ENCODE measurements at regions not wholly inside any gene's neighbourhood (a gene's known extent, or its start where the extent isn't known, plus 50 kb on each side); places are given as distances from the start of the nearest gene placed in this dataset.

- no peak overlapping the region for H3K27ac Mint-ChIP-seq
- peaks cover 12% of the 10 kb centered on the region for H3K4me1 Mint-ChIP-seq
- no peaks in the 10 kb centered on the region for H3K27me3 Mint-ChIP-seq (ENCODE audit: low read depth)
- TF ChIP-seq NFE2L1 (CRISPR knock-in tag; IDR thresholded peaks at IDR 0.05) (no peak), IRF2 (CRISPR knock-in tag; IDR thresholded peaks at IDR 0.05; ENCODE audit: borderline replicate concordance, low read depth) (no peak), ZNF281 (CRISPR knock-in tag; IDR thresholded peaks at IDR 0.05) (no peak), NFATC4 (CRISPR knock-in tag; IDR thresholded peaks at IDR 0.05) (no peak), ZNF317 (CRISPR knock-in tag; IDR thresholded peaks at IDR 0.05; ENCODE audit: borderline replicate concordance, low read depth) (no peak), ATF3 (CRISPR knock-in tag; conservative IDR thresholded peaks at IDR 0.05) (no peak), NR1H2 (CRISPR knock-in tag; IDR thresholded peaks at IDR 0.05) (no peak), TEAD4 (CRISPR knock-in tag; IDR thresholded peaks at IDR 0.05) (no peak), USF2 (CRISPR knock-in tag; IDR thresholded peaks at IDR 0.05) (no peak), ZNF532 (CRISPR knock-in tag; IDR thresholded peaks at IDR 0.05; ENCODE audit: borderline replicate concordance) (no peak), ZNF512 (CRISPR knock-in tag; IDR thresholded peaks at IDR 0.05; ENCODE audit: borderline replicate concordance) (no peak), FOXJ3 (CRISPR knock-in tag; IDR thresholded peaks at IDR 0.05; ENCODE audit: borderline replicate concordance) (no peak), ZNF396 (CRISPR knock-in tag; IDR thresholded peaks at IDR 0.05; ENCODE audit: borderline replicate concordance) (no peak)
- TF ChIP-seq, protein P1, sequence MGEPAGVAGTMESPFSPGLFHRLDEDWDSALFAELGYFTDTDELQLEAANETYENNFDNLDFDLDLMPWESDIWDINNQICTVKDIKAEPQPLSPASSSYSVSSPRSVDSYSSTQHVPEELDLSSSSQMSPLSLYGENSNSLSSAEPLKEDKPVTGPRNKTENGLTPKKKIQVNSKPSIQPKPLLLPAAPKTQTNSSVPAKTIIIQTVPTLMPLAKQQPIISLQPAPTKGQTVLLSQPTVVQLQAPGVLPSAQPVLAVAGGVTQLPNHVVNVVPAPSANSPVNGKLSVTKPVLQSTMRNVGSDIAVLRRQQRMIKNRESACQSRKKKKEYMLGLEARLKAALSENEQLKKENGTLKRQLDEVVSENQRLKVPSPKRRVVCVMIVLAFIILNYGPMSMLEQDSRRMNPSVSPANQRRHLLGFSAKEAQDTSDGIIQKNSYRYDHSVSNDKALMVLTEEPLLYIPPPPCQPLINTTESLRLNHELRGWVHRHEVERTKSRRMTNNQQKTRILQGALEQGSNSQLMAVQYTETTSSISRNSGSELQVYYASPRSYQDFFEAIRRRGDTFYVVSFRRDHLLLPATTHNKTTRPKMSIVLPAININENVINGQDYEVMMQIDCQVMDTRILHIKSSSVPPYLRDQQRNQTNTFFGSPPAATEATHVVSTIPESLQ (CRISPR knock-in tag; IDR thresholded peaks at IDR 0.05) = no peak
- TF ChIP-seq, protein P2, sequence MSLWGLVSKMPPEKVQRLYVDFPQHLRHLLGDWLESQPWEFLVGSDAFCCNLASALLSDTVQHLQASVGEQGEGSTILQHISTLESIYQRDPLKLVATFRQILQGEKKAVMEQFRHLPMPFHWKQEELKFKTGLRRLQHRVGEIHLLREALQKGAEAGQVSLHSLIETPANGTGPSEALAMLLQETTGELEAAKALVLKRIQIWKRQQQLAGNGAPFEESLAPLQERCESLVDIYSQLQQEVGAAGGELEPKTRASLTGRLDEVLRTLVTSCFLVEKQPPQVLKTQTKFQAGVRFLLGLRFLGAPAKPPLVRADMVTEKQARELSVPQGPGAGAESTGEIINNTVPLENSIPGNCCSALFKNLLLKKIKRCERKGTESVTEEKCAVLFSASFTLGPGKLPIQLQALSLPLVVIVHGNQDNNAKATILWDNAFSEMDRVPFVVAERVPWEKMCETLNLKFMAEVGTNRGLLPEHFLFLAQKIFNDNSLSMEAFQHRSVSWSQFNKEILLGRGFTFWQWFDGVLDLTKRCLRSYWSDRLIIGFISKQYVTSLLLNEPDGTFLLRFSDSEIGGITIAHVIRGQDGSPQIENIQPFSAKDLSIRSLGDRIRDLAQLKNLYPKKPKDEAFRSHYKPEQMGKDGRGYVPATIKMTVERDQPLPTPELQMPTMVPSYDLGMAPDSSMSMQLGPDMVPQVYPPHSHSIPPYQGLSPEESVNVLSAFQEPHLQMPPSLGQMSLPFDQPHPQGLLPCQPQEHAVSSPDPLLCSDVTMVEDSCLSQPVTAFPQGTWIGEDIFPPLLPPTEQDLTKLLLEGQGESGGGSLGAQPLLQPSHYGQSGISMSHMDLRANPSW (CRISPR knock-in tag; conservative IDR thresholded peaks at IDR 0.05; ENCODE audit: low read depth) = no peak
- TF ChIP-seq, protein P3, sequence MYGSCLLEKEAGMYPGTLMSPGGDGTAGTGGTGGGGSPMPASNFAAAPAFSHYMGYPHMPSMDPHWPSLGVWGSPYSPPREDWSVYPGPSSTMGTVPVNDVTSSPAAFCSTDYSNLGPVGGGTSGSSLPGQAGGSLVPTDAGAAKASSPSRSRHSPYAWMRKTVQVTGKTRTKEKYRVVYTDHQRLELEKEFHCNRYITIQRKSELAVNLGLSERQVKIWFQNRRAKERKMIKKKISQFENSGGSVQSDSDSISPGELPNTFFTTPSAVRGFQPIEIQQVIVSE (CRISPR knock-in tag; IDR thresholded peaks at IDR 0.05; ENCODE audit: borderline replicate concordance) = no peak
- ATAC-seq (no peak), DNase-seq (ENCODE audit: low spot score) (no peak)
- H3K9me3 Mint-ChIP-seq = peaks cover 6% of the 10 kb centered on the region
- POLR2A ChIA-PET = no interaction called here
- H3K4me3 Mint-ChIP-seq = no peak overlapping the region
- CTCF ChIA-PET = no interaction called here
- no peaks in the 10 kb centered on the region for H3K36me3 Mint-ChIP-seq
Observed at GRCh38 chr2:176997792-176998169, 214.8 kb upstream of the HNRNPA3 start.

Measured in WTC11 (cell line).